ENCODE measurements at regions not wholly inside any gene's neighbourhood (a gene's known extent, or its start where the extent isn't known, plus 50 kb on each side); places are given as distances from the start of the nearest gene placed in this dataset.

- Mint-ChIP-seq H3K9me3 (no peaks in the 10 kb centered on the region), H3K27me3 (peaks cover 7% of the 10 kb centered on the region), H3K27ac (no peak overlapping the region), H3K36me3 (ENCODE audit: low read depth) (no peaks in the 10 kb centered on the region), H3K4me3 (no peak overlapping the region), H3K4me1 (no peaks in the 10 kb centered on the region)
- ATAC-seq (ENCODE audit: low read depth) (no peak), DNase-seq (no peak)
- no peak for TF ChIP-seq CTCF (IDR thresholded peaks at IDR 0.05)
- ChIA-PET POLR2A (no interaction called here), CTCF (no interaction called here)
- intact Hi-C loops (cut with micrococcal nuclease) = no loop called here
Observed at GRCh38 chr6:148265054-148265453, 77.6 kb upstream of the SASH1 start.

GRCh38 chr6:148269386-148269785 lies 73.3 kb upstream of the SASH1 start:
- ATAC-seq (ENCODE audit: low read depth) (no peak), DNase-seq (no peak)
- Mint-ChIP-seq H3K4me3 (no peak overlapping the region), H3K27ac (no peak overlapping the region), H3K36me3 (ENCODE audit: low read depth) (no peaks in the 10 kb centered on the region), H3K4me1 (no peaks in the 10 kb centered on the region), H3K9me3 (no peaks in the 10 kb centered on the region), H3K27me3 (peaks cover 5% of the 10 kb centered on the region)
- intact Hi-C loops (cut with micrococcal nuclease) = no loop called here
- no peak for TF ChIP-seq CTCF (IDR thresholded peaks at IDR 0.05)
- ChIA-PET POLR2A (no interaction called here), CTCF (no interaction called here)

- no peak for ATAC-seq (ENCODE audit: low read depth)
- CTCF ChIA-PET = no interaction called here
- POLR2A ChIA-PET = no interaction called here
- Mint-ChIP-seq H3K36me3 (ENCODE audit: low read depth) (no peaks in the 10 kb centered on the region), H3K4me3 (no peak overlapping the region), H3K9me3 (no peaks in the 10 kb centered on the region), H3K4me1 (no peaks in the 10 kb centered on the region), H3K27ac (no peak overlapping the region), H3K27me3 (peaks cover 3% of the 10 kb centered on the region)
- intact Hi-C loops (cut with micrococcal nuclease) = no loop called here
- no peak for TF ChIP-seq CTCF (IDR thresholded peaks at IDR 0.05)
- DNase-seq = no peak
Observed at GRCh38 chr6:148271711-148272439, 70.8 kb upstream of the SASH1 start.

- peaks cover 1% of the 10 kb centered on the region for H3K27me3 Mint-ChIP-seq
- no peaks in the 10 kb centered on the region for H3K9me3 Mint-ChIP-seq
- CTCF ChIA-PET = no interaction called here
- ATAC-seq (ENCODE audit: low read depth) (no peak), DNase-seq (no peak)
- H3K27ac Mint-ChIP-seq = no peak overlapping the region
- TF ChIP-seq CTCF (IDR thresholded peaks at IDR 0.05) = no peak
- intact Hi-C loops (cut with micrococcal nuclease) = no loop called here
- POLR2A ChIA-PET = no interaction called here
- no peaks in the 10 kb centered on the region for H3K36me3 Mint-ChIP-seq (ENCODE audit: low read depth)
- no peaks in the 10 kb centered on the region for H3K4me1 Mint-ChIP-seq
- no peak overlapping the region for H3K4me3 Mint-ChIP-seq
Observed at GRCh38 chr6:148272597-148272996, 70.0 kb upstream of the SASH1 start.

- no peaks in the 10 kb centered on the region for H3K36me3 Mint-ChIP-seq (ENCODE audit: low read depth)
- H3K9me3 Mint-ChIP-seq = no peaks in the 10 kb centered on the region
- CTCF ChIA-PET = no interaction called here
- H3K4me3 Mint-ChIP-seq = no peak overlapping the region
- TF ChIP-seq CTCF (IDR thresholded peaks at IDR 0.05) = no peak
- H3K27ac Mint-ChIP-seq = no peak overlapping the region
- DNase-seq (no peak), ATAC-seq (ENCODE audit: low read depth) (no peak)
- H3K4me1 Mint-ChIP-seq = no peaks in the 10 kb centered on the region
- POLR2A ChIA-PET = no interaction called here
- H3K27me3 Mint-ChIP-seq = no peaks in the 10 kb centered on the region
- intact Hi-C loops (cut with micrococcal nuclease) = no loop called here
Observed at GRCh38 chr6:148273962-148274752, 68.5 kb upstream of the SASH1 start.
